ENCODE measurements at regions not wholly inside any gene's neighbourhood (a gene's known extent, or its start where the extent isn't known, plus 50 kb on each side); places are given as distances from the start of the nearest gene placed in this dataset.

- ChIA-PET POLR2A (ENCODE audit: partially characterized antibody) (no interaction called here), CTCF (ENCODE audit: partially characterized antibody) (no interaction called here)
- no peak overlapping the region for H3K18ac ChIP-seq (ENCODE audit: extremely low read depth, low read length)
- H2BK120ac ChIP-seq (replicated peaks; ENCODE audit: low read depth, low read length): no peak overlapping the region
- H3K56ac ChIP-seq (replicated peaks; ENCODE audit: insufficient read length, low read depth, low read length): no peak overlapping the region
- no peak overlapping the region for H3K4me2 ChIP-seq (ENCODE audit: insufficient read depth in 1 of 2, low read depth in 2 of 2, low read length in 2 of 2)
- no peak overlapping the region for H2BK5ac ChIP-seq (ENCODE audit: low read depth, low read length)
- H4K5ac ChIP-seq (ENCODE audit: insufficient read length, low read depth, low read length): no peak overlapping the region
- H4K20me1 ChIP-seq (replicated peaks in 1 of 2; ENCODE audit: control insufficient read depth in 1 of 2, insufficient read depth in 2 of 2, low read length in 2 of 2): no peaks in the 10 kb centered on the region
- H3K4ac ChIP-seq (replicated peaks; ENCODE audit: insufficient read length, low read depth, low read length): no peak overlapping the region
- no peak overlapping the region for H4K8ac ChIP-seq (ENCODE audit: extremely low read depth, insufficient read depth, low read length)
- H3K27ac ChIP-seq (ENCODE audit: low read depth, low read length): no peak overlapping the region
- H3K4me1 ChIP-seq (replicated peaks in 1 of 4; ENCODE audit: control insufficient read depth in 3 of 4, insufficient read depth in 4 of 4, low read length in 3 of 4): peaks cover 0 to 5% (median 0%) of the 10 kb centered on the region in 4 experiments; a peak in 2 of 7 replicates
- no peak overlapping the region for H2AK5ac ChIP-seq (ENCODE audit: low read depth, low read length)
- H3K27me3 ChIP-seq (replicated peaks in 1 of 4; ENCODE audit: control insufficient read depth in 3 of 4, extremely low read depth in 1 of 4, insufficient read depth in 3 of 4, low read length in 3 of 4): no peaks in the 10 kb centered on the region
- no peaks in the 10 kb centered on the region for H3K9me3 ChIP-seq (ENCODE audit: insufficient read depth in 2 of 2, low read depth in 1 of 2, low read length in 1 of 2)
- H3K79me1 ChIP-seq (ENCODE audit: low read depth, low read length): no peaks in the 10 kb centered on the region
- H2BK15ac ChIP-seq (ENCODE audit: low read length): no peak overlapping the region
- H3K14ac ChIP-seq (ENCODE audit: insufficient read length): no peak overlapping the region
- no peak for FAIRE-seq
- no peak overlapping the region for H4K91ac ChIP-seq (replicated peaks; ENCODE audit: insufficient read length, low read length)
- WGBS, 2 experiments (ENCODE audit: extremely low coverage in 1 of 2, insufficient coverage in 1 of 2, insufficient read length in 1 of 2, insufficient replicate concordance in 2 of 2, low coverage in 1 of 2, low lambda C conversion rate in 2 of 2, missing lambda C conversion rate in 1 of 2): 84 to 100% methylated on average over 2 to 3 of the region's 3 CpGs
- H2AFZ ChIP-seq (ENCODE audit: low read length): no peak overlapping the region
- no peaks in the 10 kb centered on the region for H3K79me2 ChIP-seq (ENCODE audit: control insufficient read depth in 1 of 2, insufficient read depth in 2 of 2, low read length in 2 of 2)
- H3K23ac ChIP-seq (ENCODE audit: insufficient read length): no peak overlapping the region
- no peak for DNase-seq (ENCODE audit: low read depth in 1 of 2, low spot score in 2 of 2)
- H3K36me3 ChIP-seq (ENCODE audit: control insufficient read depth in 2 of 4, insufficient read depth in 4 of 4, low read length in 3 of 4): no peaks in the 10 kb centered on the region
- no peak overlapping the region for H3K4me3 ChIP-seq (ENCODE audit: extremely low read depth in 1 of 4, insufficient read depth in 2 of 4, low read depth in 3 of 4, low read length in 4 of 4)
- H2BK20ac ChIP-seq (ENCODE audit: low read length): no peak overlapping the region
- H3K9ac ChIP-seq (replicated peaks in 1 of 4; ENCODE audit: extremely low read depth in 1 of 4, low read depth in 3 of 4, low read length in 3 of 4): no peak overlapping the region
- no peak overlapping the region for H2BK12ac ChIP-seq (ENCODE audit: low read depth, low read length)
- H3K23me2 ChIP-seq (ENCODE audit: low read depth, low read length): no peaks in the 10 kb centered on the region
- no peak for TF ChIP-seq ATF3 (IDR thresholded peaks at IDR 0.05; ENCODE audit: insufficient read depth, low read depth, low read length)
- no peak for TF ChIP-seq PHF8 (conservative IDR thresholded peaks at IDR 0.05; ENCODE audit: low read depth, low read length)
Measured at GRCh38 chr10:108327706-108328105, 1163.2 kb upstream of the SORCS1 start.
